ENCODE measurements at regions not wholly inside any gene's neighbourhood (a gene's known extent, or its start where the extent isn't known, plus 50 kb on each side); places are given as distances from the start of the nearest gene placed in this dataset.
"Not testable (repeated sequence)": the region's sequence is repeated elsewhere in the genome, so short reads cannot be mapped to it uniquely, and the experiment has no call there.

GRCh38 chr7:63043657-63044543 lies 954.7 kb upstream of the ZNF722 start:
- no peak for DNase-seq (ENCODE audit: missing footprints)
- no peak for ATAC-seq
- intact Hi-C loops (cut with DNase I), result no loop called here

GRCh38 chr7:63044721-63045120 lies 953.9 kb upstream of the ZNF722 start:
- ATAC-seq, result no peak
- intact Hi-C loops (cut with DNase I), result no loop called here
- DNase-seq (ENCODE audit: missing footprints), result no peak

- DNase-seq (ENCODE audit: missing footprints) (no peak), ATAC-seq (no peak)
- intact Hi-C loops (cut with DNase I), result no loop called here
Measured at GRCh38 chr7:63045575-63045974, 953.1 kb upstream of the ZNF722 start.

- intact Hi-C loops (cut with DNase I), result no loop called here
- no peak for ATAC-seq
- DNase-seq (ENCODE audit: missing footprints), result no peak
Measured at GRCh38 chr7:63046612-63047011, 952.0 kb upstream of the ZNF722 start.

- ATAC-seq (no peak), DNase-seq (ENCODE audit: missing footprints) (no peak)
- intact Hi-C loops (cut with DNase I), result no loop called here
Measured at GRCh38 chr7:63047061-63047460, 951.6 kb upstream of the ZNF722 start.

GRCh38 chr7:63047546-63047945 lies 951.1 kb upstream of the ZNF722 start:
- intact Hi-C loops (cut with DNase I), result no loop called here
- no peak for ATAC-seq

GRCh38 chr7:63054191-63054661 lies 944.4 kb upstream of the ZNF722 start:
- DNase-seq (ENCODE audit: missing footprints) (no peak), ATAC-seq (no peak)
- intact Hi-C loops (cut with DNase I), result no loop called here

More at GRCh38 chr7:63047546-63047945, 951.1 kb upstream of the ZNF722 start:
- no peak for DNase-seq (ENCODE audit: missing footprints)

- ATAC-seq, result no peak
- intact Hi-C loops (cut with DNase I), result no loop called here
- DNase-seq (ENCODE audit: missing footprints), result no peak
Measured at GRCh38 chr7:63057265-63057664, 941.4 kb upstream of the ZNF722 start.

GRCh38 chr7:63060701-63061100 lies 937.9 kb upstream of the ZNF722 start:
- ATAC-seq; intact Hi-C loops (cut with DNase I); DNase-seq (ENCODE audit: missing footprints): not testable (repeated sequence)

- no peak for DNase-seq (ENCODE audit: missing footprints)
- ATAC-seq, result no peak
- intact Hi-C loops (cut with DNase I), result no loop called here
Measured at GRCh38 chr7:63065684-63066083, 933.0 kb upstream of the ZNF722 start.

- DNase-seq (ENCODE audit: missing footprints); intact Hi-C loops (cut with DNase I); ATAC-seq: not testable (repeated sequence)
Measured at GRCh38 chr7:63066235-63066634, 932.4 kb upstream of the ZNF722 start.

GRCh38 chr7:63067897-63068585 lies 930.6 kb upstream of the ZNF722 start:
- DNase-seq (ENCODE audit: missing footprints), result no peak
- ATAC-seq, result no peak
- intact Hi-C loops (cut with DNase I), result no loop called here

- intact Hi-C loops (cut with DNase I), result no loop called here
- no peak for DNase-seq (ENCODE audit: missing footprints)
- ATAC-seq, result no peak
Measured at GRCh38 chr7:63070696-63071095, 928.0 kb upstream of the ZNF722 start.

- no peak for DNase-seq (ENCODE audit: missing footprints)
- no peak for ATAC-seq
- intact Hi-C loops (cut with DNase I), result no loop called here
Measured at GRCh38 chr7:63071396-63071795, 927.3 kb upstream of the ZNF722 start.

GRCh38 chr7:63071920-63072319 lies 926.7 kb upstream of the ZNF722 start:
- intact Hi-C loops (cut with DNase I), result no loop called here
- DNase-seq (ENCODE audit: missing footprints), result no peak
- no peak for ATAC-seq

GRCh38 chr7:63072806-63073205 lies 925.8 kb upstream of the ZNF722 start:
- no peak for ATAC-seq
- DNase-seq (ENCODE audit: missing footprints), result no peak
- intact Hi-C loops (cut with DNase I), result no loop called here

- intact Hi-C loops (cut with DNase I), result no loop called here
- DNase-seq (ENCODE audit: missing footprints), result no peak
- ATAC-seq, result no peak
Measured at GRCh38 chr7:63073286-63073685, 925.4 kb upstream of the ZNF722 start.

GRCh38 chr7:63073736-63074135 lies 924.9 kb upstream of the ZNF722 start:
- no peak for DNase-seq (ENCODE audit: missing footprints)
- intact Hi-C loops (cut with DNase I), result no loop called here
- no peak for ATAC-seq

- intact Hi-C loops (cut with DNase I), result no loop called here
- ATAC-seq, result no peak
Measured at GRCh38 chr7:63077841-63078240, 920.8 kb upstream of the ZNF722 start.

GRCh38 chr7:63080406-63080805 lies 918.2 kb upstream of the ZNF722 start:
- intact Hi-C loops (cut with DNase I), result no loop called here
- ATAC-seq (no peak), DNase-seq (ENCODE audit: missing footprints) (no peak)

More at GRCh38 chr7:63077841-63078240, 920.8 kb upstream of the ZNF722 start:
- DNase-seq (ENCODE audit: missing footprints), result no peak

Data from Right ventricle myocardium inferior (tissue), 1 donor.